NCI-H1417 treated with DMSO at 0.1 percent for 48 hours (cell line): ENCODE measurements at regions not wholly inside any gene's neighbourhood (a gene's known extent, or its start where the extent isn't known, plus 50 kb on each side); places are given as distances from the start of the nearest gene placed in this dataset.

Experiments
- DNase-seq: peaks from one replicate; lab custom pipeline; 2025; lab: John Stamatoyannopoulos, UW

DNA sequence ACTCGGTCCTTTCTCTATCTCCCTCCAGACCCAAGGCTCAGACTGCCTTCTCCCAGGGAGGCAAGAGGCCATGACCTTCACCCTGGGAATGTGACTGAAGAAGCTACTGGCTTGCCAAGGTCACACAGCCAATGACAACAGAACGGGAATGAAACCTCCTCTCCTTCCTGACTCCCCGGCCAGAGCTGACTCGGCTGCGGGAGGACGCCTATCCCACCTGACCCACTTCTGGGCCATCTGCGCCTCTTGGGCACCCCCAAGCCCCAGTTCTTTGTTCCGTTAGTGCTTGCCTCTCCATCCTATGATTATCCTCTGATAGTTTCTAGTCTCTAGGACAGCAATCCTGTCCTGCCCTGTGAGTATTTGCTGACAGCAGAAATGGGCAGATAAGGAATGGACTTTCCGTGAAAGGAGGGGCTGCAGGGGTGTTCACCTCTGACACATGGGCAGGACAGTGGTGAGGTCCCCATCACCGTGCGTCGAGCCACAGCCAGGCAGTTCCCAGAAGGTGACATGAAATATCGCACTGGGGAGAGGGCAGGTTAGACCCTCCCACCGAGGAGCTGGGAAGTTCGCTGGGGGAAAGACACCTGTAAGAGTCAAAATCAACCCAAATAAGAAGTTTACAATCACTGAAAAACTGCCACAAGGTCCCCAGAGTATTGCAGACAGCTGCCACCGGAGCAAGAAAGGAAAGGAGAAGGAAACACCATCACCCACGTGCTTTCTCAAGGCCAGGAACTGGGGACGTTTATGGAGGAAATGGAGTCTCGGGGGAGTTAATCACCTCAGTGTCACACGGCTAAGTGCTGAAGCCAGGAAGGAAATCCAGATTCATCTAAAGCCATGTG, 63.0 kb downstream of the INSIG1 start:
- no peak for DNase-seq

- DNase-seq: no peak
These were observed 63.6 kb downstream of the INSIG1 start for GRCh38 chr7:155361346-155361680.

- DNase-seq: no peak
These were observed 64.3 kb downstream of the INSIG1 start for GRCh38 chr7:155361947-155362346.

- DNase-seq: no peak
These were observed 64.9 kb downstream of the INSIG1 start for GRCh38 chr7:155362380-155363145.

DNA sequence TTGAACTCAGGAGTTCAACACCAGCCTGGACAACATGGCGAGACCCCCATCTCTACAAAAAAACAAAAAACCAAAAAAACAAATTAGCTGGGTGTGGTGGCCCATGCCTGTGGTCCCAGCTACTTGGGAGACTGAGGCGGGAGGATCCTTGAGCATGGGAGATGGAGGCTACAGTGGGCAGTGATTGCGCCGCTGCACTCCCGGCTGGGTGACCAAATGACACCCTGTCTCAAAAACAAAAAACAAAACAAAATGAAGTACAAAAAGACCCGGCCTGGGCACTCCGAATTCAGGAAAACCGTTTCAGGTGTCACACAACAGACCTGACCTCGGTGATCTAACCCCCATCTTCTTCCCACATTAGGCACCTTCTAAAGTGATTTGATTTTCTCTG, 65.5 kb downstream of the INSIG1 start:
- no peak for DNase-seq

DNA sequence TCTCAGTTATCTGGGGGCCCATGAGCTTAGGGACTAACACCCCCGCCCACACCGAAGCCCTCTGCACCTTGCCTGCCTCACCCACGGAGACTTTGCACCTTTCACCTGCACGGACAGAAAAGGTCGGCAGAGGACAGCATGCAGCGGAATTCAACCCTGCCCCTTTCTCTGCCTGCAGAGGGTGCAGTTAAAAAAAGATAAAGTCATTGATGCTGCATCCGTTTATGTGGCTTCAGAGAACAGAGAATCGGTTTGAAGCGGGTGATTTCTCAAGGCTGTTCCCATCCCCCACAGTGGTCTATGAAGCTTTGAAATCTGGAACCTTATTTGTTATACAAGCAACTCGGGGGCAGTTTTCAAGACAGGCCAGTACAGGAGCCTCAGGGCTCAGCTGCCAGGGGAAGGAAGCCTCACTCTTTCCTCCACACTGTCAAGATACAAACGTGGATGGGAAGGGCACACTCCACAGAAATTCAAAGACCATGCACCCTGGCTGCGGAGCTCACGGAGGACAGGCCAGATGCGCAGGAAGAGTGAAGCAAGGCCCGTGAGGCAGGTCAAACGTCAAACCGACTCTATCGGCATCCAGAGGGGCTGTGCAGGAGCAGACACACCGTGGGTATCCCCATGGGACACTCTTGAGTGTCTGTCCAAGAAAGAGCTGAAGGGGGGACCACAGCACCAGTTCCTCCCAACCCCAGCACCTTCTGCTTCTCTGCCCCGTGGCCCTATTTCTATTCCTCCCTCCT, 66.3 kb downstream of the INSIG1 start:
- no peak for DNase-seq

DNA sequence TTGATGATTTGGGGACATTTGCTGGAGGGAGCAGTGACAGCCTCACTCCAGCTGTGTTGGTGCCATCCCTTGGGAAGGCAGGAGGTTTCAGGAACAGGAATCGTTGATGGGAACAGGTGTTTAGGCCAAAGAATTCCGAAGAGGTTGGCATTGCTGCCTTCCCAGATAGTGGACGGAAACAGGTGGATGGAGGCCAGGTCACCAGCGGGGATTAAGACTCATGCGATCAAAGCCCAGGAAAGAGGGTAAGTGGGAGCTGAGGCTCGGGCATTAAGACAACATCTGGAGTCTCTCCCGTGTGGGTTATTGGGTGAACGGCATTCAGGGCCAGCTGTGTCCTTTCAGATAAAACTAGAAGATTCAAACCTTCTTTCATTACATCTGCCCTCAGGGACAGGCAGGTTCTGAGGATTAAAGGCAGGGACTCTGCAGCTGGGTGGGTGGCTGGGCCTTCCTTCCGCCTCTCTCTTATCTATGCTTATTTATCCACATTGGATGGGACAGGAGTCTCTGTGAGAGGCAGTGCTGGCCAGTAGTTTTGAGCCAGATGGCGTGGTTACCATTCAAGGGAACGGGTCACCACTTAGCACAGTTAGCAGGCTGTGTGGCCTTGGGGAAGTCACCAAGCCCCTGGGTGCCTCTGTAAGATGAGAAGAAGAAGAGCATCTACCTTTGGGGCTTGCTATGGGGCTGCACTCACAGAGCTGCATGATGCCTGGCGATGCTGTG, 67.6 kb downstream of the INSIG1 start:
- DNase-seq: no peak

DNA sequence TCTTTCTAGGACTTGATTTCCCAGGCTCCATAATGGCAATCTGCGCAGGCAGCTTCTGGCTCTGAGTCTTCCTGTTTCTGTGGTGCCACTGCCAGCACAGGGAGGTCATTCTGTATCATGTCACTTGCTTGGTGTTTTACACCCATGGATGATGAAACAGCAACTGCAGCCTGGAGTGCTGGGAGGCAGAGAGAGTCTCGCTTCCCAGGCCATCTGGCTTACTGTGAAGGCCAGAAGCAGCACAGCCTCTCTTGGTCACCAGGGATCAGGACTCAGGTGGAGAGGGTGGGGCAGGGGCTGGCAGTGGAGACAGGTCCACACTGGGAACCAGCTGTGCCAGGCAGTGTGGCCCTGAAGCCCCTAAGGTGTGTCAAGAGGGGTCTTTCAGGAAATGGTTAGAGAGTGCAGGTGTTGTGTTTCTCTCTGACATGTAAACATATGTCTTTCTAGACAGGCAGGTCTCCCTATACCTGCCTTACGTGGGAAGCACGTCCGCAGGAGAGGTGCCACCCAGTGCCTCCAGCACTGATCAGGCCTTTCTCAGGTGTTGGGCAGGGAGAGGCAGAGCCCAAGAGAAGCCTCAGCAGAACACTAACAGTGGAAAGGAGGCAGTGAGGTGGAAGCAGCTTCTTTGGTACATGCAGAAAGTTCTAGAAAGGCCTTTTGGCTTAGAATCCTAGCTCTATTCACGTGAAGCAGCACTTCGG, 71.4 kb downstream of the INSIG1 start:
- DNase-seq: no peak

DNA sequence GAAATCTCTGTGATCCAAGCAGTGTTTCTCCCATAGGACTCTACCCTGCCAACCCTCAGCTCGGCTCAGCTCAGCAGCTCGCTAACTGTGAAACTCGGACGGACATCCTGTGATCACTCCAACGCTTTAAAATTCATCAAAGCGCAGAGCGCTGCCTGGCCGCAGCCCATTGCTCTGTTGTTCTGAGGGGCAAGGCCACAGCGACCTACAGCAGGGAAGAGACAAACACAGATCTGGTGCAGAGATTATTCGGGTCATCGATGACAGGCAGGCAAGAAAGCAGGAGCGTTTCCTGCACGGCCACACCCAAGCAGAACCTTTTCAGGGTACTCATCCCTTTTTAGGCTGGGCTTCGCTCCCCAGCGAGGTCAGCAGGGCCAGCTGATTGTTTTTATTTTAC, 72.1 kb downstream of the INSIG1 start:
- no peak for DNase-seq

- no peak for DNase-seq
These were observed 73.7 kb downstream of the INSIG1 start for GRCh38 chr7:155371331-155371883.

DNA sequence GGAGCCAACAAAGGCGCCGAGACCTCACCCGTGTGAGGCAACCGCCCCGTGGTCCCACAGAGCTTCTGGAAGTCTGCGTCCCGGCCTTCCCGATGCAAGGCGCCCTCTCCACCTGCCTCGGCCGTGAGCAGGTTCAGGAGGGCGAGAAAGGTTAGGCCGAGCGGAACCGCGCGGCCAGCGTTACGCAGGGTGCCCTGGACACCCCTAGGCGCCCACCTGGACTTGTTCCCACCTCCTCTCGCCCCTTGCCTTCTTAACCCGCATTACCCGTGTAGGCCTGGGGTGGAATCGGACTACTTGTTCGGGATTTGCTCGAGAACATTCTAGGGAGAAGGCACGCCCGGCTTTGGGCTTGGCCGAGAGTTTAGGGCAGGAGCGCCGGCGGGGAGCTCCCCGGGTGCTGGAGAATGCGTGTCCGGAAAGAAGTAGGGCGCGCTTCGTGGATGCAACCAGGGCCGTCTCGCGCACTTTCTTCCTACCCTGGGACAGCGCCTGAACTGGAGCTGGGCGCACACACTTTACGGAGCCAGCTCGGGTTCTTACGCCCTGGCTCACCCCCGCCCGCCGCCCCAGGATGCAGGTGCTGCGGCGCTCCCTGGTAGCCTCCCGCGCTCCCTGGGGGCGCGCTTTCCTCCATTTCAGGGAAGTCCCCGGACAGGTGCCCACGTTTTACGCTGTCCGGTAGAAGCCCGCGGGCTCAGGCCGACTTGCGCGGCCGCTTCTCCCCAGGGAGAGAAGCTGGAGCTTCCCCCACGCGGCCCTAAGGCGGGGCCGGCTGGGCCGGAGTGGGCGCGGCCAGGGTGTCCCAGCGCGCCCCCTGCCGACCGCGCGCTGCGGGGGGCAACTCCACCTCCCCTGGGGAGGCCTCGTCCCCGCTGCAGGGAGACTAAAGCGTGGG, 74.5 kb downstream of the INSIG1 start:
- DNase-seq: no peak

DNA sequence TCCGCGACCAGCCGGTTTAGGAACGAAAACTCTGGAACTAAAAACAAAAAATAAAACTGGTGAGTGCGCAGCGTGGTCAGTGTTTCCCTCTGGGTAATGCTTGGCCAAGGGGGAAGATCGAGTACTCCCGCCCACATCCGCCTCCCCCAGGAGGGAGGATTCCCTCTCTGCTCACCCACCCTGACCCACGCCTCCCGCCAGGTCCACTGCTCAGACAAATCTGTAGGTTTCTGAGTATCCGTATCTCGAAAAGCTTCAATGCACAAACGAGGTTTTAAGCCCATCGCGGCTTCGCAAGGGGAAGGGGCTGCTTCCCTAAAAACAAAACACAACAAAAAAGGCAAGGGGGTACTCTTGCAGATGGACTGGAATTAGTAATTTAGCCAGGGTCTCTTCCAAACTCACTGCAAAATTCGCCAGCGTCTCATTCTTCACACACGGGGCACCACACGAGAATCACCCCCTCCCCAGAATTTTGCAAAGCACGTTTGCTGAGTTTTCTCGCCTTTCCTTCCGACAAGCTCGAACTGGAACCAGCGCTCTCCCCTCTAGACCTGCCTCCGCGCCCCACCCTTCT, 75.2 kb downstream of the INSIG1 start:
- DNase-seq: no peak

GRCh38 chr7:155373359-155374273, 75.9 kb downstream of the INSIG1 start:
- no peak for DNase-seq

DNA sequence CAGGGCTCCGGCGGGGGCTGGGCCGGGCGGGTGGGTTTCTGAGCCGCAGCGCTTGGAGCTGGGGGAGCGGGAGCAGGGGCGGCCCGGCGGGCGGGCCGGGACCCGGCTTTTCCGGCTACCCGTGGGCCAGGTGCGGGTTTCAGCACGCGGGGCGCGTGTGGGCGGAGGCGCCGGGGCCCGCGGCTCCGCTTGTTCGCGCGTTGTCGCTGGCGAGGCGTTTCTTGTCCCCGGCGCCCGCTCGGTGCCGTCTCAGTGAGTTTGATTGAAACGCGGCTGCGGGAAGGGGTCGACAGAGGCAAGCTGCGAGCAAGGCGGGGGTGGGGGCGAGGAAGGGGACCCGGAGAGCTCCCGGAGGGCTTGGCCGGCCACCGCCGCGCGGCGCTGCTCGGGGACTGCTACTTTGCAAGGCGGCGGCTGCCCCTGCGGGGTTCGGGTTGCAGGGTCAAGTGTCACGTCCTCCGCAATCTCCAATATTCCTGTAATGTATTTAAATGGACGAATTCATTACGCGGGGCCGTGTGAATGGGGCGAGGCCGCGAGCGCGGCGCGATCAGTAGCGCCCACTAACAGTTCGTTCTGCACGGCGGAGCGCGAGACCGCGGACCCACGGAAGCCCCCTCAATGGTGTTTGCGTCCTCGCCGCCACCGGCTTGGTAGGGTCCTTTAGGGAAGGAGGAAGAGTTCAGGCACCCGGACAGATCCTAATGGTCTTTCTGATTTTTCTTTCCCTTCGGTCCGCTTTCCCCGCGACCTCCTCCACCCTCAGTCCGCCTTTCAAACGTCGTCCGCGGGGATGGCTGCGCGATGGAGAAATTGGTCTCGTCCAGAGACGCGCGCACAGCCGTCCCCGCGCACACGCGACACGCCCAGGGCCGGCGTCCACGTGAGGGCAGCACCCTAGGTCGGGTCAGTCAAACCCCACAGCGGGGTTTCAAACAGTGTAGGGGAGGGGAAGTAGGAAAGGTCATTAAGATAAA, 76.9 kb downstream of the INSIG1 start:
- DNase-seq: no peak

- DNase-seq: no peak
These were observed 77.9 kb downstream of the INSIG1 start for GRCh38 chr7:155375337-155376277.
